Common myeloid progenitor, CD34-positive (primary cell): ENCODE measurements at regions not wholly inside any gene's neighbourhood (a gene's known extent, or its start where the extent isn't known, plus 50 kb on each side); places are given as distances from the start of the nearest gene placed in this dataset.

Experiments used
- CTCF ChIA-PET: fragments of 350-600 bp; sonication (Branson Sonifier 250); formaldehyde crosslinking; loops from one replicate; lab custom pipeline; 2021; ENCODE audit warnings: antibody characterized with exemption; lab: Charles Lee
- POLR2A ChIA-PET: fragments of 350-600 bp; sonication (Branson Sonifier 250); formaldehyde crosslinking; loops from one replicate; lab custom pipeline; 2021; ENCODE audit warnings: antibody characterized with exemption; lab: Charles Lee
- DNase-seq, 3 donors: peaks; one replicate each; pipeline versions ENCODE4 v3.0.0 to v3.0.0-alpha.2; 2013
- H3K27ac ChIP-seq, 2 experiments: 1 replicate in 1 of 2; 2 replicates in 1 of 2; pipeline ENCODE4 v1.7.0; 2013; ENCODE audit warnings: inconsistent platforms in 2 of 2, low read length in 2 of 2, mild to moderate bottlenecking in 2 of 2, low read depth in 1 of 2, moderate library complexity in 1 of 2; ENCODE audit not compliant: severe bottlenecking in 2 of 2, insufficient read depth in 1 of 2, poor library complexity in 1 of 2
- H3K27me3 ChIP-seq, 5 experiments: replicated peaks in 2 of 5; 1 replicate in 3 of 5; 2 replicates in 2 of 5; pipeline versions ENCODE4 v1.6.1 to v1.7.0; 2013; ENCODE audit warnings: low read length in 4 of 5, mild to moderate bottlenecking in 2 of 5, moderate library complexity in 2 of 5, inconsistent platforms in 1 of 5; ENCODE audit not compliant: insufficient read depth in 5 of 5, control insufficient read depth in 4 of 5
- H3K36me3 ChIP-seq, 4 experiments: 1 replicate in 2 of 4; 2 replicates in 2 of 4; pipeline versions ENCODE4 v1.6.1 to v1.7.0; 2013; ENCODE audit warnings: low read length in 3 of 4, control low read depth in 1 of 4, mild to moderate bottlenecking in 1 of 4; ENCODE audit not compliant: control insufficient read depth in 4 of 4, insufficient read depth in 4 of 4
- H3K4me1 ChIP-seq, 4 experiments: 1 replicate in 3 of 4; 2 replicates in 1 of 4; pipeline versions ENCODE4 v1.6.1 to v1.7.1; 2013; ENCODE audit warnings: low read length in 3 of 4, mild to moderate bottlenecking in 3 of 4, control low read depth in 1 of 4, inconsistent platforms in 1 of 4, moderate library complexity in 1 of 4; ENCODE audit not compliant: control insufficient read depth in 4 of 4, insufficient read depth in 4 of 4; ENCODE audit errors: control extremely low read depth in 1 of 4
- H3K4me3 ChIP-seq, 7 experiments: 1 replicate in 4 of 7; 2 replicates in 3 of 7; pipeline versions ENCODE4 v1.5.1 to v1.7.0; 2013; ENCODE audit warnings: mild to moderate bottlenecking in 7 of 7, low read length in 6 of 7, moderate library complexity in 6 of 7, inconsistent platforms in 2 of 7, low read depth in 2 of 7, control low read depth in 1 of 7; ENCODE audit not compliant: insufficient read depth in 4 of 7, control insufficient read depth in 1 of 7; ENCODE audit errors: extremely low read depth in 1 of 7
- H3K9me3 ChIP-seq, 5 experiments: 1 replicate in 4 of 5; 2 replicates in 1 of 5; pipeline versions ENCODE4 v1.6.1 to v1.7.1; 2013; ENCODE audit warnings: low read length in 4 of 5, mild to moderate bottlenecking in 2 of 5, inconsistent platforms in 1 of 5, low read depth in 1 of 5, moderate library complexity in 1 of 5; ENCODE audit not compliant: control insufficient read depth in 4 of 5, insufficient read depth in 2 of 5; ENCODE audit errors: control extremely low read depth in 1 of 5
- WGBS: methylation state at CpG from one replicate; pipeline ENCODE4 v1.1.5; 2013; ENCODE audit not compliant: insufficient coverage; 5-methylcytosine and 5-hydroxymethylcytosine counted together

DNA sequence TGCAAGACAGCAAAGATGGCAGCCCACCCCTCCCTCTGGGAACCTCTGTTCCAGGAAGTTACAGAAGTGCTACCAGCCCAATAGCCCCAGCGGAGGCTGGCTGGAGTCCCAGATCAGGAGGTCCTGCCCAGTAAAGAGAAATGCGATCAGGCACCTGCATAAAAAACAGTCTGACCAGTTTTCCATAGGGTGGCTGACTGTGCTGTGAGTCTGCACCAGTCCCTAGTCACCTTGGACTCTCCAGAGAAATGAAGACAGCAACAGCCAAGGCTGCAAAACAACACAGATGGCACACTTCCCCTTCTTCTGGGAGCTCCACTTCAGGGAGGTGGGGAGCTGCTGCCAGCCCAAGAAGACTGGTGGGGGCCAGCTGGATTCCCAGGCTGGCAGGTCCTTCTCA, 265.5 kb upstream of the PCSK5 start:
- Histone ChIP-seq H3K36me3 (no peaks in the 10 kb centered on the region), H3K9me3 (no peaks in the 10 kb centered on the region), H3K4me1 (peaks cover 0 to 5% (median 0%) of the 10 kb centered on the region in 4 experiments), H3K4me3 (no peak overlapping the region), H3K27ac (no peak overlapping the region), H3K27me3 (no peaks in the 10 kb centered on the region)
- ChIA-PET CTCF (no interaction called here), POLR2A (no interaction called here)
- no peak for DNase-seq
- WGBS = 78% methylated on average over 2 of the region's 2 CpGs

DNA sequence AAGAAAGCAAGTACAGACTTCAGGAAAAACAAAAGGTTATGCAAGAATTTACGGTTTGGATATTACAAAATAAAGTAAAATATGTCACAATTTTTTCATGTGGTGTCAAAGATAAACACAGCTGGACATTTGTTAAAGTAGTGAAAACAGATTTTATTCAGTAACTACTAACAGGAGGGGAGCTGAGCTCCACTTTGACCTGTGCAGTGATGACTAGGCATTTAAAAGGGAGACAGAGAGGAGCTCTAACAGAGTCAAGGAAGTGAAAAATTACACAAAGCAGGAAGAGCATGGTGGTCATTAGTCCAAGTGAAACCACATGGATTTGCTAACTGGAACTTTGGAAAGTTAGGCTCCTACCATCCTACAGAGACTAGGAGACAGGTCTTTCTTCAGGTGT, 263.6 kb upstream of the PCSK5 start:
- Histone ChIP-seq H3K27ac (no peak overlapping the region), H3K27me3 (no peaks in the 10 kb centered on the region), H3K4me1 (peaks cover 0 to 5% (median 0%) of the 10 kb centered on the region in 4 experiments), H3K9me3 (no peaks in the 10 kb centered on the region), H3K4me3 (no peak overlapping the region), H3K36me3 (no peaks in the 10 kb centered on the region)
- CTCF ChIA-PET = no interaction called here
- POLR2A ChIA-PET = no interaction called here
- no CpG with 5 or more reads among the region's 1 CpG for WGBS
- DNase-seq = no peak

DNA sequence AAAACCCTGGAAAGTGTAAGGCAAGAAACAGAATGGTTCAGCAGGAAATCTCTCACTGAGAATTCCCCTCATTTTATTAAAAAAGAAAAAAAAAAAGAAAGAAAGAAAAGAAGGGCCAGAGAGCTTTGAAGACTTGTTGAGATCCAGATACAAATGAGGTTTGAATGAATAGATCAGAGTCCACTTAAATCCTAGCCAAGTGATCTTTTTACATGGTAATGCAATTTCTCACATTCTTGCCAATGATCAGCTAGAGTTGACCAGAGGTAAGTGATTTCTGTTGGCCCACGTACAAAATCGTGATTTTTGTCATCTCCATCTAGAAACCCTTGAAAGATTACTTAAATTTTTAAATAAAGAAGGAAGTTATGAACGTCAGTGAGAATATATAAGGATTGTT, 261.5 kb upstream of the PCSK5 start:
- H3K9me3 ChIP-seq = no peaks in the 10 kb centered on the region
- peaks cover 0 to 5% (median 0%) of the 10 kb centered on the region in 4 experiments for H3K4me1 ChIP-seq
- WGBS = 100% methylated on average over 1 of the region's 3 CpGs
- H3K4me3 ChIP-seq = no peak overlapping the region
- CTCF ChIA-PET = no interaction called here
- H3K36me3 ChIP-seq = no peaks in the 10 kb centered on the region
- no peak for DNase-seq
- H3K27me3 ChIP-seq = no peaks in the 10 kb centered on the region
- POLR2A ChIA-PET = no interaction called here
- H3K27ac ChIP-seq = no peak overlapping the region

DNA sequence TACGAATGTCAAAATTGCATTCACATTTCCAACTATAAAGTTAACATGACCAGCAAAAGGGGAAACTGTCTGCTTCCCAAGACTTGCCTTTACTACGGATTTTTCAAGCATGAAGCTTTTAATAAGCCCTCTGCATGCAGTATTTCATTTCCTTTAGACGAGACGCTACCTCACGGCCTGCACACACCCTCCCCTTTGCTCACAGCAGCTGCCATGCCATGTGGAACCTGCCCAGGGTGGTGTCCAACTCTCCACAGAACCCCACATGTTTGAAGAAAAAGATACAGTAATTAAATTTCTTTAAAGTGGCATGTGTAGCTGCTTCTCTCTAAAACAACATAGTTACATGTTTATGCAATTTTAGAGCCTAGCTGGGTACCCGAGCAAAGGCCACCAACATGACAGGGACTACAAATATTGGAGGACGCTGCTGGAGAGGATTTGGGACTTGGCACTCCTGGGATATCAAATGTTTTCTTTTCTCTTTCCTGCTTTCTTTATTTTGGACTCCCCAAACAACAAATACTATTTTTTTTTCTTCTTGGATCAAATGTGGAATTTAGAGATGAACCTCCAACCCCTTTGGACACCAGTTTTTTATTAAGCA, 256.9 kb upstream of the PCSK5 start:
- WGBS = 97% methylated on average over 5 of the region's 7 CpGs
- no peaks in the 10 kb centered on the region for H3K27me3 ChIP-seq
- H3K4me3 ChIP-seq = no peak overlapping the region
- H3K9me3 ChIP-seq = no peaks in the 10 kb centered on the region
- peaks cover 0 to 10% (median 0%) of the 10 kb centered on the region in 4 experiments for H3K4me1 ChIP-seq
- CTCF ChIA-PET = no interaction called here
- H3K27ac ChIP-seq = no peak overlapping the region
- no peak for DNase-seq
- POLR2A ChIA-PET = no interaction called here
- H3K36me3 ChIP-seq = no peaks in the 10 kb centered on the region

DNA sequence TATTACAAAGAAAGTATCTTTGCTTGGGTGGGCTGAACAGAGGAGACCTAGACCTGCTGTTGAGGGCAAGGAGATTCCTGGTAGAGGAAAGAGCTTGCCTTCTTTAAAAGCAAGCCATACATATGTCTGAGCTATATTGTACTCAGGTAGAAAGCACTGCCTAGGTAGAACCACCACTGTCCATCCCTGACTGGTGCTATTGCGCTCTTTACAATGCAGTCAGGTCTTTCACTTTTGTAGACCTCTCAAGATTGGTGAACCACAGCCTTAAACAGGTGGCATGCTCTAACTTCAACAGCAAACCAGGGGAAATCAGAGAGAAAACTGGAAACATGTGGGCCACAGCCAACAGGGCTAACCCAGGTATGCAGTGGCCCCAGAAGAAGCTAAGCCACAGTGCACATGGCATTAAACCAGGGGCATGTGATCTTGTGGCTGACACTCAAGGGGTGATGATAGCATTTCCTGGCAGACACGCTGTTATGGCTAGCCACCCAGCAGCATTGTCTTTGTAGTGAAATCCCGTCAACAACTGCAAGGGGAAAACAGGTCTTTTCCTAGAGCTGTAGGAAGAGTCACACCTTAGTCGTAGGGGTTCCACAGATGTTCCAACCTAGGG, 253.9 kb upstream of the PCSK5 start:
- no peaks in the 10 kb centered on the region for H3K27me3 ChIP-seq
- H3K9me3 ChIP-seq = no peaks in the 10 kb centered on the region
- CTCF ChIA-PET = interaction anchor here (1.4 kb wide), 1 partner anchor 10 kb away, joined by 4 read pairs; no protein-coding TSS in a partner anchor
- no peaks in the 10 kb centered on the region for H3K36me3 ChIP-seq
- H3K4me3 ChIP-seq = no peak overlapping the region
- 90% methylated on average over 4 of the region's 4 CpGs for WGBS
- H3K4me1 ChIP-seq = peaks cover 0 to 10% (median 0%) of the 10 kb centered on the region in 4 experiments
- no peak for DNase-seq
- POLR2A ChIA-PET = no interaction called here
- H3K27ac ChIP-seq = no peak overlapping the region

DNA sequence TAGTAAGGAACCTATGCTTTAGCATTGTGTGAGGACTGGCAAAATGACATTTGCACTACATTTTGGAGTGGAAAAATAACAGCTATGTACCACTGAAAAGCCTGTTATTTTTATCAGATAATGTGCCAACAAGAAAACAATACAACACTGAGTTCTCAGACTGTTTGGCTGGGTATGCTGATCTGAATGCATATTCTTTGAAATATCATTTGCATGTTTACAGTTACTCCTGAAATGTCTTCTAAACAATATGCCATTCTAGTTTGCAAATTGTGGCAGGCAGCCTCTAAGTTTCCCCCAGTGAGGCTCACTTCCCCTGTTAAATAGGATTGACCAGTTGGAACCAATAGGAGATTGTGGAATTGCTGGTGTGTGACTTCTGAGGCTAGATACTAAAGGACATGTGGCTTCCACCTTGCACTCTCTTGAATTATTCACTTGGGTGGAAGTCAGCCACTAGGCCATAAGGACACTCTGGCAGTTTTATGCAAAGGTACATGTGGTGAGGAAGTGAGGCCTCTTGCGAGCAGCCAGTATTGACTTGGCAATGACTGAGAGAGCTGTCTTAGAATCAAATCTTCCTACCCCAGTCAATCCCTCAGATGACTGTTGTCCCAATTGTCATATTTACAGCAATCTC, 250.4 kb upstream of the PCSK5 start:
- Histone ChIP-seq H3K36me3 (no peaks in the 10 kb centered on the region), H3K27me3 (no peaks in the 10 kb centered on the region), H3K4me3 (no peak overlapping the region), H3K9me3 (no peaks in the 10 kb centered on the region), H3K27ac (no peak overlapping the region), H3K4me1 (peaks cover 0 to 3% (median 0%) of the 10 kb centered on the region in 4 experiments)
- POLR2A ChIA-PET = no interaction called here
- no peak for DNase-seq
- WGBS = no CpG with 5 or more reads among the region's 1 CpG
- CTCF ChIA-PET = no interaction called here

DNA sequence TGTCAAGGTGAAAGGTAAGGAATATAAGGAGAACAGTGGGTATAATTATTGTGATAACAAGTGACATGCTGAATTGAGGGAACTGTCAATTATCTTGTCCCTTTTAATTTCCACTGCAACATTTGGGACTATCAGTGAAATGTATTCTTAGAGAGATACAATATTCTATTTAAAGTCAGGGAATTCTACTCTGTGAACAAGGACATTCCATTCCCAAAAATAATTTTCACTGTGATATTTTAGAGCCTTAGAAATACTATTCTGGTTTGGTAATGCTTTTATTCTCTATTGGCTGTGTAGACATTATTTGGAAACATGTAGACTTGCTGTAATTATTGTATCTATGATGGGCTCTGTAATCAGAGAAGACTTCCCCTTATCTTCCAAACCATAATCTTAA, 248.0 kb upstream of the PCSK5 start:
- POLR2A ChIA-PET = no interaction called here

More for the DNA sequence above, 248.0 kb upstream of the PCSK5 start:
- Histone ChIP-seq H3K9me3 (no peaks in the 10 kb centered on the region), H3K4me3 (no peak overlapping the region), H3K27me3 (no peaks in the 10 kb centered on the region), H3K36me3 (no peaks in the 10 kb centered on the region), H3K4me1 (no peaks in the 10 kb centered on the region), H3K27ac (no peak overlapping the region)
- CTCF ChIA-PET = no interaction called here
- no peak for DNase-seq
